GM23248 (cell line): ENCODE measurements at regions not wholly inside any gene's neighbourhood (a gene's known extent, or its start where the extent isn't known, plus 50 kb on each side); places are given as distances from the start of the nearest gene placed in this dataset.

Source experiments
- DNase-seq: peaks from one replicate; pipeline ENCODE4 v3.0.0-alpha.2; 2015
- H2AFZ ChIP-seq: fragments of 200-600 bp; sonication (generic); 2 replicates; pipeline ENCODE4 v1.6.1; 2016; ENCODE audit warnings: antibody characterized with exemption
- H3F3A ChIP-seq: fragments of 200-600 bp; sonication (generic); 2 replicates; pipeline ENCODE4 v1.6.1; 2016; ENCODE audit warnings: mild to moderate bottlenecking, antibody characterized with exemption, mixed run types; ENCODE audit not compliant: insufficient read depth
- H3K27ac ChIP-seq: fragments of 200-600 bp; sonication (generic); 2 replicates; pipeline ENCODE4 v1.5.1; 2016; ENCODE audit warnings: mild to moderate bottlenecking
- H3K27me3 ChIP-seq: fragments of 200-600 bp; sonication (generic); replicated peaks from 2 replicates; pipeline ENCODE4 v1.6.1; 2016; ENCODE audit warnings: mild to moderate bottlenecking; ENCODE audit not compliant: insufficient read depth
- H3K36me3 ChIP-seq: fragments of 200-600 bp; sonication (generic); 2 replicates; pipeline ENCODE4 v1.6.1; 2016; ENCODE audit warnings: low read depth, mild to moderate bottlenecking
- H3K4me1 ChIP-seq: fragments of 200-600 bp; sonication (generic); 2 replicates; pipeline ENCODE4 v1.6.1; 2016; ENCODE audit warnings: mild to moderate bottlenecking; ENCODE audit not compliant: insufficient read depth
- H3K4me2 ChIP-seq: fragments of 200-600 bp; sonication (generic); one replicate; pipeline ENCODE4 v1.6.1; 2016; ENCODE audit warnings: mild to moderate bottlenecking; ENCODE audit not compliant: unreplicated experiment
- H3K4me3 ChIP-seq: fragments of 200-600 bp; sonication (generic); 2 replicates; pipeline ENCODE4 v1.5.1; 2016; ENCODE audit warnings: mild to moderate bottlenecking
- H3K79me2 ChIP-seq: fragments of 200-600 bp; sonication (generic); 2 replicates; pipeline ENCODE4 v1.6.1; 2016; ENCODE audit warnings: mild to moderate bottlenecking; ENCODE audit not compliant: insufficient read depth
- H3K9ac ChIP-seq: fragments of 200-600 bp; sonication (generic); 2 replicates; pipeline ENCODE4 v1.6.1; 2016; ENCODE audit warnings: mild to moderate bottlenecking
- H3K9me2 ChIP-seq: fragments of 200-600 bp; sonication (generic); 2 replicates; pipeline ENCODE4 v1.6.1; 2016; ENCODE audit warnings: mixed run types, mild to moderate bottlenecking, moderate library complexity; ENCODE audit not compliant: insufficient read depth
- H3K9me3 ChIP-seq: fragments of 200-600 bp; sonication (generic); one replicate; pipeline ENCODE4 v1.6.1; 2017; ENCODE audit warnings: low read depth
- H4K20me1 ChIP-seq: fragments of 200-600 bp; sonication (generic); 2 replicates; pipeline ENCODE4 v1.6.0; 2016; ENCODE audit not compliant: insufficient read depth
- EZH2 ChIP-seq: fragments of 200-600 bp; sonication (generic); IDR thresholded peaks from 2 replicates; pipeline ENCODE4 v1.6.1; 2018; ENCODE audit warnings: antibody characterized with exemption, mild to moderate bottlenecking; ENCODE audit not compliant: insufficient read depth, poor library complexity, severe bottlenecking
- EZH2phosphoT487 ChIP-seq: fragments of 200-600 bp; sonication (generic); IDR thresholded peaks from 2 replicates; pipeline ENCODE4 v1.6.1; 2018; ENCODE audit warnings: antibody characterized with exemption, moderate library complexity, mild to moderate bottlenecking, low read depth; ENCODE audit not compliant: insufficient read depth
- WGBS, 2 experiments: methylation state at CpG; one replicate each; pipeline ENCODE4 v1.1.6; 2015 to 2017; ENCODE audit warnings: low lambda C conversion rate in 2 of 2, low coverage in 1 of 2; ENCODE audit errors: missing lambda C conversion rate in 2 of 2; 5-methylcytosine and 5-hydroxymethylcytosine counted together
- in situ Hi-C: fragments of 300-500 bp; cut with MboI; formaldehyde crosslinking; loops from 2 replicates; pipeline ENCODE4 v1.15.0; 2020

DNA sequence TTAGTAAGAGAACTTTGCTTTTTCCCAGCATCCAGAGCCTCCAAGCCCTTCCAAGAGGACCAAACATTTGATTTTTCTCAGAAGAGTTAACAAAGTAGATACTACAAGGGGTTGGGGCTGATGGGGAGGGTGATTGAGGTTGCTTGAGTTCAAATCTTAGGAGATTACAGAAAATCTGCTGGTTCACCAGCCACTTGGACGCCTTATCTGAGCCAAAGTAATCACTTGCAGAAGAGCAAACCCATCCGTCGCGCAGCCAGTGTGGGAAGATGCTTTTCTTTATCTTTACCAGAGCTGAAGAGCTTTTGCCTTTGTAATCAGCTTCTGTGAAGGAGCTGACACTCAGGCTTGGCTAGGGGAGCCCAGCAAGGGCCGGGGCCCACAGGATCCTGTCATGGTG, 91.9 kb upstream of the CTTNBP2NL start:
- H3K27ac ChIP-seq: no peak overlapping the region
- H3K9me2 ChIP-seq: no peaks in the 10 kb centered on the region
- no peaks in the 10 kb centered on the region for H3K4me1 ChIP-seq
- no peaks in the 10 kb centered on the region for H3K9me3 ChIP-seq
- no peak overlapping the region for H3K4me3 ChIP-seq
- no peaks in the 10 kb centered on the region for H3K79me2 ChIP-seq
- no peak overlapping the region for H3K9ac ChIP-seq
- no peaks in the 10 kb centered on the region for H3K36me3 ChIP-seq
- in situ Hi-C loops: no loop called here
- H3K4me2 ChIP-seq: no peak overlapping the region
- H3K27me3 ChIP-seq: peaks cover 7% of the 10 kb centered on the region; the same call in 1 of the 2 replicates
- H2AFZ ChIP-seq: no peak overlapping the region
- no peak for DNase-seq
- TF ChIP-seq EZH2 (no peak), EZH2phosphoT487 (no peak)
- WGBS, 2 experiments: 75 to 80% methylated on average over 5 of the region's 5 CpGs
- H3F3A ChIP-seq: no peaks in the 10 kb centered on the region
- no peaks in the 10 kb centered on the region for H4K20me1 ChIP-seq

DNA sequence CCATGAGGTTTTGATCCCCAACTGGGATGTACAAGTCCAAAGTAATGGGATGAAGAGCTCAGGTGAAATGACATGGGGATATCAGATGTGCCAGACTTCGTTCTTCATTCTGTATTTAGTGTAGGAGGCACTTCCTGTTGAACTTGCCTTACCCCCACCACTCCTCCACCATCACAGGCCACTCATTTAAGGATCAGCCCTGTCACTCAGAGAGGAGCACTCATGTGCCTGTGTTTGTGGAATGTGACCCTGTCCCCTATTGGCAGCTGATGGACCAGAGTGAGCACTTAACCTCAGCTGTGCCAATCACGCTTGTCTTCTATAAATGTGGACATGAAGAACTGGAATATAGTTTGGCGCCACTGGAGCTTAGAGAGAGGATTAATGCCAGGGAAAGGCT, 91.4 kb upstream of the CTTNBP2NL start:
- in situ Hi-C loops: no loop called here
- TF ChIP-seq EZH2phosphoT487 (no peak), EZH2 (no peak)
- Histone ChIP-seq H3K27me3 (peaks cover 6% of the 10 kb centered on the region; the same call in 1 of the 2 replicates), H3K27ac (no peak overlapping the region), H3K4me2 (no peak overlapping the region), H3K4me1 (no peaks in the 10 kb centered on the region), H3K9me3 (no peaks in the 10 kb centered on the region), H3K36me3 (no peaks in the 10 kb centered on the region), H3K4me3 (no peak overlapping the region), H3K9ac (no peak overlapping the region), H3K9me2 (no peaks in the 10 kb centered on the region), H4K20me1 (no peaks in the 10 kb centered on the region), H3K79me2 (no peaks in the 10 kb centered on the region), H3F3A (no peaks in the 10 kb centered on the region), H2AFZ (no peak overlapping the region)
- 71 to 73% methylated on average over 3 of the region's 3 CpGs for WGBS, 2 experiments
- DNase-seq: no peak

DNA sequence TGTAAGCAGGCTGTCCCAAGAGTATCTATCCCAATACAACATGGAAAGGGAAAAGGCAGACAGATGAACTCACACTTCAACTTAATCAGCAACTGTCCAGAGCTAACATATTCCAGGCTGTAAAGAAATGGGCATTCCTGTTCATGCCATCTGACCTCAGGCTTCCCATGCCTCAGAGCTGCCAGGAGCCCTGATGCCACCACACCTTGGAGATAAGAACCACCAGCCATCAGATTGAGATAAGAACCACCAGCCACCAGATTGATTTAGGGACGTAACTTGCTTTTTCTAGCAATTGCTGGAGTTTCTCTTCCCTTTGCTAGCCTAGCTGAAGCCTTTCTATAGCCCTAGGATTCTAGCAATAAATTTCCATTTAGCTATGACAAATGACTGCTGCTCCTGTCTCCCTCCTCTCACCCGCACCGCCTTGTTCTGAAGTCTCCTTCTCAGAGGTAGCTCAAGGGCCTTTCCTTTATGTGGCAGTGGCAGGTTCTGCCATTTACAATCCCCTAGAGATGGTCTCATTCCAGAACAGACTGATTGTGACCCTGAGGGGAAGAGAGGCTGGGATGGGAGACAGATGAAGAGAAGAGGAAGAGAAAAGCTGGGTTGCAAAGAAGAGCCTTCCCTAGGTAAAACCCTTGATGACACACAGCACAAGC, 88.0 kb upstream of the CTTNBP2NL start:
- H3K36me3 ChIP-seq: no peaks in the 10 kb centered on the region
- no peak overlapping the region for H3K4me2 ChIP-seq
- H3K27ac ChIP-seq: no peak overlapping the region
- no peaks in the 10 kb centered on the region for H3K9me3 ChIP-seq
- H3K9me2 ChIP-seq: no peaks in the 10 kb centered on the region
- in situ Hi-C loops: no loop called here
- no peaks in the 10 kb centered on the region for H3K79me2 ChIP-seq
- H3K9ac ChIP-seq: no peak overlapping the region
- peaks cover 4% of the 10 kb centered on the region; the same call in 1 of the 2 replicates for H3K27me3 ChIP-seq
- no peaks in the 10 kb centered on the region for H3F3A ChIP-seq
- 67 to 76% methylated on average over 3 of the region's 3 CpGs for WGBS, 2 experiments
- no peak for TF ChIP-seq EZH2phosphoT487
- TF ChIP-seq EZH2: no peak
- no peaks in the 10 kb centered on the region for H4K20me1 ChIP-seq
- no peak overlapping the region for H2AFZ ChIP-seq
- no peak for DNase-seq
- H3K4me1 ChIP-seq: no peaks in the 10 kb centered on the region
- no peak overlapping the region for H3K4me3 ChIP-seq

DNA sequence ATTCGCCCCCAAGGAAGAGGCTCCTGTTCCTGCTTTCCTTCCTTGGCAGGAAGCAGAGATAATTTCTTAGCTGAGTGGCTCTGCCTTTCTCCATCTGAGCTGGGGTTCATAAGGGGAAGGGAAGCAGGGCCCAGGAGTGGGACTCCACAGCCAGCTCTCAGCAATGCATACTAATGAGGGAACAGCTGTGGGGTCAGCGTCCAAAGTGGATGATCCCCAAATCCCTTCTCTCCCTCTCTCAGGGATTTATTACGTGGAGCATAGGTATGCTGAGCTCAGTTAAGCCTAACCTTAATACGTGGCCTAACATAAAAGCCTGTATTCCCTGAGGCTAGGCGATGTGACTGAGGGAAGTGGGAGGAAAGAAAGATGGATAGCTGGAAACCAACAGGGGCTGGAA, 87.3 kb upstream of the CTTNBP2NL start:
- no peak overlapping the region for H3K4me3 ChIP-seq
- no peaks in the 10 kb centered on the region for H3K4me1 ChIP-seq
- H3K9me2 ChIP-seq: no peaks in the 10 kb centered on the region
- no peaks in the 10 kb centered on the region for H3K79me2 ChIP-seq
- in situ Hi-C loops: no loop called here
- no peaks in the 10 kb centered on the region for H4K20me1 ChIP-seq
- no peak overlapping the region for H3K27ac ChIP-seq
- H3K36me3 ChIP-seq: no peaks in the 10 kb centered on the region
- DNase-seq: no peak
- H3K9me3 ChIP-seq: no peaks in the 10 kb centered on the region
- no peak for TF ChIP-seq EZH2phosphoT487
- TF ChIP-seq EZH2: no peak
- H3K9ac ChIP-seq: no peak overlapping the region
- H3F3A ChIP-seq: no peaks in the 10 kb centered on the region
- H2AFZ ChIP-seq: no peak overlapping the region
- H3K4me2 ChIP-seq: no peak overlapping the region
- peaks cover 4% of the 10 kb centered on the region for H3K27me3 ChIP-seq
- 57 to 62% methylated on average over 5 of the region's 5 CpGs for WGBS, 2 experiments
